ENCODE measurements at regions not wholly inside any gene's neighbourhood (a gene's known extent, or its start where the extent isn't known, plus 50 kb on each side); places are given as distances from the start of the nearest gene placed in this dataset.

DNA sequence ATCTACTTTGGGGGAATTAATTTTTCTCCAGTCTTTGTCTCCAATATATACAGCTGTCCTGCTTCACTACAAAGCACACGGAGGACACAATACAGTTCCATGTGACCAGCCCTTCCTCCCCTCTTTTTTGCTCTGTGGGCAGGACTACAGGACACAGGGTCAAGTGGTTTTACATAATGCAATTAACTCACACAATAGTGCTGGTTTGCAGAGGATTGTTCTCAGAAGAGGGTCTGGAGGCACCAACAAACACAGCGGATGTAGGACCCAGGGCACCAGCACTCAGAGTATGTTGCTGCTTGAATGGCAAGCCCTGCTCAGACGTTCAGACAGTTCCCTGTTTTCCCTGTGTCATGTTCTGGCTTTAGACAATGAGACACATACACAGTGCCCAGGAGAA, 52.0 kb upstream of the NPTX2 start:
- no peak for TF ChIP-seq CTCF (IDR thresholded peaks at IDR 0.05)
- no peak for TF ChIP-seq POLR2A (IDR thresholded peaks at IDR 0.05)
